K562 (cell line): ENCODE measurements at regions not wholly inside any gene's neighbourhood (a gene's known extent, or its start where the extent isn't known, plus 50 kb on each side); places are given as distances from the start of the nearest gene placed in this dataset.

Experiments
- ATF7 ChIP-seq: fragments of 450-650 bp; IDR thresholded peaks from 2 replicates; pipeline ENCODE4 v1.7.1; 2014; ENCODE audit warnings: mild to moderate bottlenecking, moderate library complexity
- CTCF ChIP-seq, 3 experiments: IDR thresholded peaks in 2 of 3; conservative IDR thresholded peaks in 1 of 3; 2 replicates each; pipeline ENCODE4 v1.5.1; 2011 to 2012; ENCODE audit warnings: low read length in 3 of 3, mild to moderate bottlenecking in 3 of 3, control low read depth in 2 of 3, improper control_type of control experiment in 1 of 3, inconsistent platforms in 1 of 3, low read depth in 1 of 3, mixed read lengths in 1 of 3, moderate library complexity in 1 of 3; ENCODE audit not compliant: insufficient read depth in 2 of 3
- DNMT1 ChIP-seq: fragments of 450-650 bp; IDR thresholded peaks from 2 replicates; pipeline ENCODE4 v1.6.1; 2016; ENCODE audit warnings: antibody characterized with exemption, mild to moderate bottlenecking
- HOMEZ ChIP-seq: fragments of 250-450 bp; sonication (Bioruptor Pico); IDR thresholded peaks from 2 replicates; pipeline ENCODE4 v1.4.0; 2020; ENCODE audit warnings: mild to moderate bottlenecking, moderate library complexity
- PKNOX1 ChIP-seq: fragments of 450-650 bp; IDR thresholded peaks from 2 replicates; pipeline ENCODE4 v1.6.1; 2016
- POLR2A ChIP-seq: fragments of 450-650 bp; conservative IDR thresholded peaks from 2 replicates; pipeline ENCODE4 v1.6.1; 2016
- RB1 ChIP-seq: fragments of 450-650 bp; IDR thresholded peaks from 2 replicates; pipeline ENCODE4 v1.6.1; 2017; ENCODE audit warnings: low read depth, mild to moderate bottlenecking
- RBM34 ChIP-seq: fragments of 200-400 bp; formaldehyde crosslinking; IDR thresholded peaks from 2 replicates; pipeline ENCODE4 v1.6.1; 2018; ENCODE audit warnings: low read length, borderline replicate concordance; ENCODE audit not compliant: insufficient read depth
- SMC3 ChIP-seq: conservative IDR thresholded peaks from 2 replicates; pipeline ENCODE4 v1.6.1; 2011; ENCODE audit warnings: low read depth, low read length, improper control_type of control experiment; ENCODE audit not compliant: insufficient read depth
- ZBTB49 ChIP-seq: sonication (generic); formaldehyde crosslinking; IDR thresholded peaks from 2 replicates; pipeline ENCODE4 v1.8.0; 2022; ENCODE audit warnings: missing genetic modification reagents, mild to moderate bottlenecking, borderline replicate concordance
- ZBTB7A ChIP-seq: IDR thresholded peaks from 2 replicates; pipeline ENCODE4 v1.6.1; 2011; ENCODE audit warnings: low read depth, mild to moderate bottlenecking, low read length, moderate library complexity, borderline replicate concordance; ENCODE audit not compliant: control insufficient read depth
- ZNF274 ChIP-seq: IDR thresholded peaks from 2 replicates; pipeline ENCODE4 v1.6.1; 2011; ENCODE audit warnings: low read depth, mild to moderate bottlenecking, low read length, moderate library complexity, borderline replicate concordance
- TF ChIP-seq, protein P1 (sequence below): IDR thresholded peaks from 2 replicates; pipeline ENCODE4 v1.6.1; 2012; ENCODE audit warnings: low read depth, low read length, improper control_type of control experiment, borderline replicate concordance

DNA sequence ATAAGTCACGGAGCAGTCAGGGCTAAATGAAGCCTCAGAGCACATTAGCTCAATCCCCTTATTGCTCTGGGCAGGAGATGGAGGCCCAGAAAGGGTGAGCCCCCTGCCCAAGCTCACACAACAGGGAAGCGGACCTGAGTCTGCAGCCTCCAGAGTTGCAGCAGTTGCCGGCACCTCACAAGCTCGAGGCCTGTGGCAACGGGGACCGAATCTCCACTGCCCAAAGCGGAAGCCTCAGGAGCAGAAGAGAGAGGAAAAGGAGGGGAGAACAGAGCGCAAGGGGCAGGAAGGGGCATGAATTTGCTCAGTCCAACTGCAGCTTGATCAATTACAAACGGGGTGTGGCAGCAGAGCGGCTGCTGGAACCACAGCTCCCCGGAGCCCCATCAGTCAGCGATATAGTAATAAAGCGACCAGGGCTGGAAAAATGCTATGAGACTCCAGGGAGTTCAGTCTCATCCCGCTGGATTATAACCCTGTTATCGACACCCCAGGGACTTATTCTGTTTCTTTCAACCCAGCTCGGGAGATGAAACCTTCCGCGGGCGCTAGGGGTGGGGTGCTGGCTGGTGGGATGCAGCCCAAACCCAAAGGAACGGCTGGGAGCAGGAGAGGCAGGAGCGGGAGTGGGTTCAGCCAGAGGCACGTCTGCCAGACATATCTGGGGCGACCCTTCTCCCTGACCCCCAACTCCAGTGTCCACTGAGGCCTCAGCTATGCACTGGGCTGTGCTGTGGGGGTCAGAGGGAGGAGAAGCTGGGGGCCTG, 219.7 kb upstream of the LINGO1 start:
- no peak for TF ChIP-seq ZBTB49
- no peak for TF ChIP-seq RBM34
- no peak for TF ChIP-seq CTCF (IDR thresholded peaks at IDR 0.05 in 2 of 3, conservative IDR thresholded peaks at IDR 0.05 in 1 of 3; ENCODE audit: insufficient read depth in 2 of 3, low read depth in 1 of 3, low read length in 3 of 3)
- TF ChIP-seq DNMT1, result no peak
- TF ChIP-seq ZNF274, result no peak
- TF ChIP-seq SMC3, result no peak
- TF ChIP-seq ZBTB7A, result no peak
- no peak for TF ChIP-seq ATF7
- TF ChIP-seq RB1, result no peak
- TF ChIP-seq HOMEZ, result no peak
- TF ChIP-seq PKNOX1, result no peak
- no peak for TF ChIP-seq POLR2A
- TF ChIP-seq, protein P1, sequence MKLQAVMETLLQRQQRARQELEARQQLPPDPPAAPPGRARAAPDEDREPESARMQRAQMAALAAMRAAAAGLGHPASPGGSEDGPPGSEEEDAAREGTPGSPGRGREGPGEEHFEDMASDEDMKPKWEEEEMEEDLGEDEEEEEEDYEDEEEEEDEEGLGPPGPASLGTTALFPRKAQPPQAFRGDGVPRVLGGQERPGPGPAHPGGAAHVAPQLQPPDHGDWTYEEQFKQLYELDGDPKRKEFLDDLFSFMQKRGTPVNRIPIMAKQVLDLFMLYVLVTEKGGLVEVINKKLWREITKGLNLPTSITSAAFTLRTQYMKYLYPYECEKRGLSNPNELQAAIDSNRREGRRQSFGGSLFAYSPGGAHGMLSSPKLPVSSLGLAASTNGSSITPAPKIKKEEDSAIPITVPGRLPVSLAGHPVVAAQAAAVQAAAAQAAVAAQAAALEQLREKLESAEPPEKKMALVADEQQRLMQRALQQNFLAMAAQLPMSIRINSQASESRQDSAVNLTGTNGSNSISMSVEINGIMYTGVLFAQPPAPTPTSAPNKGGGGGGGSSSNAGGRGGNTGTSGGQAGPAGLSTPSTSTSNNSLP, result no peak
